PC-3 (cell line): ENCODE measurements at regions not wholly inside any gene's neighbourhood (a gene's known extent, or its start where the extent isn't known, plus 50 kb on each side); places are given as distances from the start of the nearest gene placed in this dataset.

Experiments
- ATAC-seq: fragments of 200-7000 bp; cut with Tn5 transposase; 2 replicates; pipeline ENCODE4 v1.9.1; 2020; ENCODE audit warnings: mild to moderate bottlenecking, moderate library complexity
- BruUV-seq: library from RNA; stranded (reverse); fragments of 400-500 nt; replicated peaks from 2 replicates; lab custom pipeline; 2021; lab: Mats Ljungman, UMichigan
- CTCF ChIA-PET: fragments of 300-600 bp; sonication (Branson Sonifier 250); formaldehyde crosslinking; loops from one replicate; lab custom pipeline; 2022; ENCODE audit warnings: antibody characterized with exemption; lab: Charles Lee
- POLR2A ChIA-PET: fragments of 300-600 bp; sonication (Branson Sonifier 250); formaldehyde crosslinking; loops from one replicate; lab custom pipeline; 2022; ENCODE audit warnings: antibody characterized with exemption; ENCODE audit not compliant: unreplicated experiment; lab: Charles Lee
- DNase-seq: peaks from one replicate; pipeline ENCODE4 v3.0.0-alpha.2; 2015
- H2AFZ ChIP-seq: fragments of 300-600 bp; sonication (generic); 2 replicates; pipeline ENCODE4 v1.6.0; 2016; ENCODE audit warnings: antibody characterized with exemption, low read length
- H3F3A ChIP-seq: fragments of 300-600 bp; sonication (generic); one replicate; pipeline ENCODE4 v1.6.0; 2017; ENCODE audit warnings: antibody characterized with exemption, low read length, control low read depth, mild to moderate bottlenecking; ENCODE audit not compliant: unreplicated experiment
- H3K27ac ChIP-seq: fragments of 300-600 bp; sonication (generic); 2 replicates; pipeline ENCODE4 v1.5.1; 2016; ENCODE audit warnings: mild to moderate bottlenecking, low read length
- H3K27me3 ChIP-seq: fragments of 300-600 bp; sonication (generic); 2 replicates; pipeline ENCODE4 v1.6.1; 2016; ENCODE audit warnings: low read length, mixed read lengths
- H3K36me3 ChIP-seq: fragments of 300-600 bp; sonication (generic); 2 replicates; pipeline ENCODE4 v1.6.1; 2016; ENCODE audit warnings: low read depth, mixed run types, low read length, mixed read lengths
- H3K4me1 ChIP-seq: fragments of 300-600 bp; sonication (generic); 2 replicates; pipeline ENCODE4 v1.5.1; 2016; ENCODE audit warnings: low read length; ENCODE audit not compliant: insufficient read depth
- H3K4me2 ChIP-seq: fragments of 300-600 bp; sonication (generic); 2 replicates; pipeline ENCODE4 v1.6.0; 2016; ENCODE audit warnings: low read length
- H3K4me3 ChIP-seq: fragments of 300-600 bp; sonication (generic); 2 replicates; pipeline ENCODE4 v1.5.1; 2016; ENCODE audit warnings: mild to moderate bottlenecking, low read length, mixed read lengths
- H3K79me2 ChIP-seq: fragments of 300-600 bp; sonication (generic); 2 replicates; pipeline ENCODE4 v1.6.1; 2017; ENCODE audit warnings: low read length, mixed read lengths
- H3K9ac ChIP-seq: fragments of 300-600 bp; sonication (generic); 2 replicates; pipeline ENCODE4 v1.6.0; 2016; ENCODE audit warnings: mild to moderate bottlenecking, low read length
- H3K9me2 ChIP-seq: fragments of 300-600 bp; sonication (generic); replicated peaks from 2 replicates; pipeline ENCODE4 v1.6.1; 2016; ENCODE audit warnings: mixed run types, low read length, mixed read lengths
- H3K9me3 ChIP-seq: fragments of 300-600 bp; sonication (generic); 2 replicates; pipeline ENCODE4 v1.6.1; 2016; ENCODE audit warnings: low read length, mixed read lengths
- H4K20me1 ChIP-seq: fragments of 300-600 bp; sonication (generic); 2 replicates; pipeline ENCODE4 v1.6.1; 2016; ENCODE audit warnings: low read length, mixed read lengths
- CTCF ChIP-seq: fragments of 300-600 bp; sonication (generic); conservative IDR thresholded peaks from 2 replicates; pipeline ENCODE4 v1.5.1; 2017; ENCODE audit warnings: antibody characterized with exemption, low read depth, mild to moderate bottlenecking, low read length
- EZH2 ChIP-seq: fragments of 300-600 bp; sonication (generic); IDR thresholded peaks from one replicate; pipeline ENCODE4 v1.6.1; 2017; ENCODE audit warnings: antibody characterized with exemption, mild to moderate bottlenecking, low read length; ENCODE audit not compliant: unreplicated experiment
- EZH2phosphoT487 ChIP-seq: fragments of 300-600 bp; sonication (generic); IDR thresholded peaks from 2 replicates; pipeline ENCODE4 v1.6.1; 2018; ENCODE audit warnings: mild to moderate bottlenecking, antibody characterized with exemption, low read length, borderline replicate concordance
- intact Hi-C: fragments of 100-400 bp; cut with micrococcal nuclease; formaldehyde crosslinking; loops from 2 replicates; pipeline ENCODE4 v1.9.0; 2023

GRCh38 chr5:91535499-91535898, 152.4 kb upstream of the ARRDC3 start:
- intact Hi-C loops = no loop called here
- Histone ChIP-seq H3K9me3 (no peaks in the 10 kb centered on the region), H3K4me1 (no peaks in the 10 kb centered on the region), H3K27me3 (no peaks in the 10 kb centered on the region), H4K20me1 (no peaks in the 10 kb centered on the region), H3K79me2 (no peaks in the 10 kb centered on the region), H3K27ac (no peak overlapping the region), H3F3A (no peaks in the 10 kb centered on the region), H3K36me3 (no peaks in the 10 kb centered on the region), H2AFZ (no peak overlapping the region), H3K4me2 (no peak overlapping the region), H3K9me2 (no peaks in the 10 kb centered on the region), H3K4me3 (no peak overlapping the region), H3K9ac (no peak overlapping the region)
- DNase-seq (no peak), ATAC-seq (no peak)
- POLR2A ChIA-PET = no interaction called here
- TF ChIP-seq CTCF (no peak), EZH2phosphoT487 (no peak), EZH2 (no peak)
- CTCF ChIA-PET = no interaction called here
- BruUV-seq = no TSS peak

GRCh38 chr5:91534332-91534731, 151.2 kb upstream of the ARRDC3 start:
- no peaks in the 10 kb centered on the region for H3K4me1 ChIP-seq
- H3F3A ChIP-seq = no peaks in the 10 kb centered on the region
- no peak for DNase-seq
- TF ChIP-seq EZH2 (no peak), CTCF (no peak), EZH2phosphoT487 (no peak)
- ChIA-PET POLR2A (no interaction called here), CTCF (no interaction called here)
- H3K4me2 ChIP-seq = no peak overlapping the region
- H2AFZ ChIP-seq = no peak overlapping the region
- BruUV-seq = no TSS peak
- H3K4me3 ChIP-seq = no peak overlapping the region
- H3K27me3 ChIP-seq = no peaks in the 10 kb centered on the region
- intact Hi-C loops = no loop called here
- no peaks in the 10 kb centered on the region for H3K36me3 ChIP-seq
- H3K79me2 ChIP-seq = no peaks in the 10 kb centered on the region
- no peaks in the 10 kb centered on the region for H3K9me3 ChIP-seq
- no peak overlapping the region for H3K27ac ChIP-seq
- no peak for ATAC-seq
- no peak overlapping the region for H3K9ac ChIP-seq
- H4K20me1 ChIP-seq = no peaks in the 10 kb centered on the region
- H3K9me2 ChIP-seq = no peaks in the 10 kb centered on the region

DNA sequence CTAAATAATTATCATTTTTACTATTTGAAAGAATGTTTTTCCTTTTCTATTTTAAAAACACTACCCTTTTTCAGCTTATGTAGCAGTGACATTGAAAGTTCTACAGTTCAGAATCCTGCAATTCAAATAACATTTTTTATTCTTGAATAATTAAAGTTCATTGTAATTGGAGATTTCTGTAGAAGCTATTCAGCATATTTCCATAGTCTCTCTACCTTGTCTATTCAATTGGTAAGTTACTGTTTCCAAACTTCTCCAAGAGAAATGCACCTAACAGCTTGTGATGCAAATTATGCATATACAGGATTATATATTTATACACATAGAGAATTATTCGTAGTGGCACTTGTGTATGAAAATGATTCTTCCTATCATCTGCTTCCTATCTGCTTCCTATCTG, 149.7 kb upstream of the ARRDC3 start:
- ATAC-seq (no peak), DNase-seq (no peak)
- H3K9me2 ChIP-seq = no peaks in the 10 kb centered on the region
- CTCF ChIA-PET = no interaction called here
- no peak overlapping the region for H3K27ac ChIP-seq
- H3K4me2 ChIP-seq = no peak overlapping the region
- no peaks in the 10 kb centered on the region for H3K36me3 ChIP-seq
- no peaks in the 10 kb centered on the region for H3K27me3 ChIP-seq
- no TSS peak for BruUV-seq
- no peaks in the 10 kb centered on the region for H3K4me1 ChIP-seq
- intact Hi-C loops = no loop called here
- TF ChIP-seq EZH2 (no peak), CTCF (no peak), EZH2phosphoT487 (no peak)
- no peak overlapping the region for H2AFZ ChIP-seq
- H3K79me2 ChIP-seq = no peaks in the 10 kb centered on the region
- no peak overlapping the region for H3K4me3 ChIP-seq
- POLR2A ChIA-PET = no interaction called here
- no peaks in the 10 kb centered on the region for H3K9me3 ChIP-seq
- no peak overlapping the region for H3K9ac ChIP-seq
- no peaks in the 10 kb centered on the region for H3F3A ChIP-seq
- no peaks in the 10 kb centered on the region for H4K20me1 ChIP-seq
